KMS-11 (cell line): ENCODE measurements at regions not wholly inside any gene's neighbourhood (a gene's known extent, or its start where the extent isn't known, plus 50 kb on each side); places are given as distances from the start of the nearest gene placed in this dataset.

Source experiments
- H2AFZ ChIP-seq: fragments of 200-600 bp; sonication (generic); 2 replicates; pipeline ENCODE4 v1.6.1; 2016; ENCODE audit warnings: antibody characterized with exemption, mixed run types, low read depth
- H3K27ac ChIP-seq: fragments of 200-600 bp; sonication (generic); 2 replicates; pipeline ENCODE4 v1.6.1; 2016; ENCODE audit warnings: mild to moderate bottlenecking, mixed run types
- H3K27me3 ChIP-seq: fragments of 200-600 bp; sonication (generic); 2 replicates; pipeline ENCODE4 v1.6.1; 2017; ENCODE audit warnings: mild to moderate bottlenecking, low read depth, mixed run types, moderate library complexity; ENCODE audit not compliant: insufficient read depth
- H3K36me3 ChIP-seq: fragments of 200-600 bp; sonication (generic); 2 replicates; pipeline ENCODE4 v1.6.1; 2017; ENCODE audit warnings: mild to moderate bottlenecking, mixed run types; ENCODE audit not compliant: insufficient read depth
- H3K4me1 ChIP-seq: fragments of 200-600 bp; sonication (generic); 2 replicates; pipeline ENCODE4 v1.6.1; 2016; ENCODE audit warnings: mild to moderate bottlenecking, low read depth, mixed run types; ENCODE audit not compliant: poor library complexity, severe bottlenecking
- H3K4me2 ChIP-seq: fragments of 200-600 bp; sonication (generic); 2 replicates; pipeline ENCODE4 v1.7.0; 2016; ENCODE audit warnings: mild to moderate bottlenecking, mixed run types
- H3K4me3 ChIP-seq: fragments of 200-600 bp; sonication (generic); IDR thresholded peaks from 2 replicates; pipeline ENCODE4 v1.6.1; 2017; ENCODE audit warnings: low read depth, low read length, mixed read lengths; ENCODE audit not compliant: insufficient read depth
- H3K79me2 ChIP-seq: fragments of 200-600 bp; sonication (generic); 2 replicates; pipeline ENCODE4 v1.6.1; 2016; ENCODE audit warnings: low read depth, mixed run types; ENCODE audit not compliant: insufficient read depth
- H3K9ac ChIP-seq: fragments of 200-600 bp; sonication (generic); 2 replicates; pipeline ENCODE4 v1.6.1; 2016; ENCODE audit warnings: mild to moderate bottlenecking, mixed run types
- H4K20me1 ChIP-seq: fragments of 200-600 bp; sonication (generic); 2 replicates; pipeline ENCODE4 v1.6.1; 2016; ENCODE audit warnings: mild to moderate bottlenecking, mixed run types; ENCODE audit not compliant: insufficient read depth
- TF ChIP-seq, protein P1 (sequence below): fragments of 200-600 bp; sonication (generic); conservative IDR thresholded peaks from 2 replicates; pipeline ENCODE4 v1.6.1; 2017; ENCODE audit warnings: low read depth, mild to moderate bottlenecking, antibody characterized with exemption, low read length, moderate library complexity, mixed read lengths

DNA sequence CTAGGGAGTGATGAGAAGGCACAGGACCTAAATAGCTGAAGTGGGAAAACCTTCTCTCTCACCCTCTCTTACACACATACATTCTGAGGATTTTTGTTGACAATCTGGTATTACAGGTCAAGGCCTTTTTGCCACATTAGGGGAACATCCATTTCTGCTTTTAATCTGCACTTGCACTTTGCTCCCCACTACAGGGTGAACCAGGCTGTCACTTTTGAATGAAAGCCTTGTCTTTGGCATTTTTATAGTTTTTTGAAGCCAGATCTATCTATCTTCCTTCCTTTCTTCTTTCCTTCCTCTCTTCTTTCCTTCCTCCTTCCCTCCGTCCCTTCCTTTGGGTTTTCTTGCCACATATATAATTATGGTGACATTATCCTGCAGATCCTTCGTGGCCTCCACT is 165.9 kb upstream of the OTX2 start:
- H4K20me1 ChIP-seq, result no peaks in the 10 kb centered on the region
- no peaks in the 10 kb centered on the region for H3K79me2 ChIP-seq
- H3K27me3 ChIP-seq, result no peaks in the 10 kb centered on the region
- H3K4me1 ChIP-seq, result no peaks in the 10 kb centered on the region
- no peak overlapping the region for H3K4me2 ChIP-seq
- TF ChIP-seq, protein P1, sequence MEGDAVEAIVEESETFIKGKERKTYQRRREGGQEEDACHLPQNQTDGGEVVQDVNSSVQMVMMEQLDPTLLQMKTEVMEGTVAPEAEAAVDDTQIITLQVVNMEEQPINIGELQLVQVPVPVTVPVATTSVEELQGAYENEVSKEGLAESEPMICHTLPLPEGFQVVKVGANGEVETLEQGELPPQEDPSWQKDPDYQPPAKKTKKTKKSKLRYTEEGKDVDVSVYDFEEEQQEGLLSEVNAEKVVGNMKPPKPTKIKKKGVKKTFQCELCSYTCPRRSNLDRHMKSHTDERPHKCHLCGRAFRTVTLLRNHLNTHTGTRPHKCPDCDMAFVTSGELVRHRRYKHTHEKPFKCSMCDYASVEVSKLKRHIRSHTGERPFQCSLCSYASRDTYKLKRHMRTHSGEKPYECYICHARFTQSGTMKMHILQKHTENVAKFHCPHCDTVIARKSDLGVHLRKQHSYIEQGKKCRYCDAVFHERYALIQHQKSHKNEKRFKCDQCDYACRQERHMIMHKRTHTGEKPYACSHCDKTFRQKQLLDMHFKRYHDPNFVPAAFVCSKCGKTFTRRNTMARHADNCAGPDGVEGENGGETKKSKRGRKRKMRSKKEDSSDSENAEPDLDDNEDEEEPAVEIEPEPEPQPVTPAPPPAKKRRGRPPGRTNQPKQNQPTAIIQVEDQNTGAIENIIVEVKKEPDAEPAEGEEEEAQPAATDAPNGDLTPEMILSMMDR, result no peak
- H3K4me3 ChIP-seq, result no peak overlapping the region
- no peak overlapping the region for H3K9ac ChIP-seq
- H2AFZ ChIP-seq, result no peak overlapping the region
- H3K27ac ChIP-seq, result no peak overlapping the region
- no peaks in the 10 kb centered on the region for H3K36me3 ChIP-seq

DNA sequence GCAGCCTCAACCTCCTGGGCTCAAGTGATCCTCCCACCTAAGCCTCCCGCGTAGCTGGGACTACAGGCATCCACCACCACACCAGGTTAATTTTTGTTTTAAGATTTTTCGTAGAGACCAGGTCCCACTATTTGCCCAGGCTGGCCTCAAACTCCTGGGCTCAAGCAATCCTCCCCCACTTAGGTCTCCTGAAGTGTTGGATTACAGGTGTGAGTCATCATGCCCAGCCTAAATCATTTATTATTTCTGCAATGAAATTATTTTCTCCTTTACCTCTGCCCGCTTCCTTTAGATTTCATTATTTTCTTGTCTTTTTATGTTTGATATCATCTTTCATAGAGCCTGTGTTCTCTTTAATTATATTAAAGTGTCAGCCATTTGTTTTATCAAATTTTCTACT is 165.2 kb upstream of the OTX2 start:
- H3K4me1 ChIP-seq, result no peaks in the 10 kb centered on the region
- no peaks in the 10 kb centered on the region for H3K27me3 ChIP-seq
- no peaks in the 10 kb centered on the region for H3K36me3 ChIP-seq
- H2AFZ ChIP-seq, result no peak overlapping the region
- no peak overlapping the region for H3K9ac ChIP-seq
- H4K20me1 ChIP-seq, result no peaks in the 10 kb centered on the region
- H3K4me2 ChIP-seq, result no peak overlapping the region
- TF ChIP-seq, protein P1, result no peak
- H3K27ac ChIP-seq, result no peak overlapping the region
- H3K79me2 ChIP-seq, result no peaks in the 10 kb centered on the region
- H3K4me3 ChIP-seq, result no peak overlapping the region

DNA sequence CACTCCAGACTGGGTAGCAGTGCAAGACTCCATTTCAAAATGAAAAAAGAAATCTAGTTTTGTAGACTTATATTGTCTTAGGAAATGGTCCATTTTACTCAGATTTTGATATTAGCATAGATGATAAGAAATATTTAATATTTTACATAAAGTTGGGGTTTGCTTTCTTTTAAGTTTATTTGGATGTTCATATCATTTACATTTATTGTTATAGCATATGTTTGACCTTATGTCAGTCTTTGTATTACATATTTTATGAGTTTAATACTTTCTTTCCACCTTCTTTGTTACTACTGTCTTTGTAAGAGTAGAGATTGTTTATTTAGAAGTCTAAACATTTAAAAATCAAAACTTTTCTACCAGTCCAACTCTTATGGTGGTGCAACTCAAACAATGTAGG is 162.7 kb upstream of the OTX2 start:
- Histone ChIP-seq H3K4me3 (no peak overlapping the region), H3K27ac (no peak overlapping the region), H3K27me3 (no peaks in the 10 kb centered on the region), H3K4me2 (no peak overlapping the region), H3K4me1 (no peaks in the 10 kb centered on the region), H3K36me3 (no peaks in the 10 kb centered on the region), H2AFZ (no peak overlapping the region), H3K79me2 (no peaks in the 10 kb centered on the region), H3K9ac (no peak overlapping the region), H4K20me1 (no peaks in the 10 kb centered on the region)
- TF ChIP-seq, protein P1, result no peak

DNA sequence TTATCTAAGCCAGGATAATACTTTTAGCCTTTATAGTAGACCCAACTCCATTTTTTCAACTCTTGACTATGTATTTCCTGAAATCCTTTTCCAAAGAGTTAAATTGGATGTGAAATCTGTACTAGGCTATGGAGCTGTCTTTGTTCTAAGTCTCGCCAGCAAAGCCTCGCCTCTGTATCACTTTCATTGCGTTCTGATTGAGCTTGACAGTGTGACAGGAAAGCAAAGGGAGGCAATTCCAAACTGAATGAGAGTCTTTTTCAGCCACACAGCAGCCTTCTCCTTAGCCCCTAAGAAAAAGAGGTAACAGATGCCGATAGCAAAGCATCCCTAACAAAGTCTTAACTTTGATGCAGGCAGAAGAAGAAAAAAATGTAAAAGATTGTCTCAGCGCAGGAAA is 154.6 kb upstream of the OTX2 start:
- H3K27me3 ChIP-seq, result no peaks in the 10 kb centered on the region
- H3K4me2 ChIP-seq, result no peak overlapping the region
- no peaks in the 10 kb centered on the region for H3K4me1 ChIP-seq
- H3K79me2 ChIP-seq, result no peaks in the 10 kb centered on the region
- no peaks in the 10 kb centered on the region for H3K36me3 ChIP-seq
- H3K4me3 ChIP-seq, result no peak overlapping the region
- no peaks in the 10 kb centered on the region for H4K20me1 ChIP-seq
- no peak overlapping the region for H3K27ac ChIP-seq
- TF ChIP-seq, protein P1, result no peak
- no peak overlapping the region for H3K9ac ChIP-seq
- no peak overlapping the region for H2AFZ ChIP-seq

DNA sequence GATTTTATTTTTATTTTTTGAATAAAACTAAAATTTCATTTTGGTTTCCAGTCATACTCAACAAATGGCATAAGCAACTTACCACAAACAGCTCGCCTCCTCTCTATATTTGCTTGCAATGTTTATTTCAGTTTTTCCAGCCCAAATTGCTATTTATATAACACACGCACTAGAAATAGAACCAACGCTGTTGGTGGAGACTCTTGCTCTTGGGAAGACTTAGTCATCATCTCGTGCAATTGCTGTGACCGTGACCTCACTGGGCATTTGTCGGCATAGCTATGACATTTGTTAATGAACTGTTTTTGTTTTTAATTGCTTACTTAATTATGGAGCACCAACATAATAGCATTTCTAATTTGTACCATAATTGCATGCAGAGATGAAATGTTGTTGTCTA is 153.1 kb upstream of the OTX2 start:
- Histone ChIP-seq H3K27me3 (no peaks in the 10 kb centered on the region), H3K27ac (no peak overlapping the region), H4K20me1 (no peaks in the 10 kb centered on the region), H3K36me3 (no peaks in the 10 kb centered on the region), H3K9ac (no peak overlapping the region), H3K4me3 (no peak overlapping the region), H3K4me2 (no peak overlapping the region), H3K79me2 (no peaks in the 10 kb centered on the region), H2AFZ (no peak overlapping the region), H3K4me1 (no peaks in the 10 kb centered on the region)
- TF ChIP-seq, protein P1, result no peak
